ENCODE measurements at regions not wholly inside any gene's neighbourhood (a gene's known extent, or its start where the extent isn't known, plus 50 kb on each side); places are given as distances from the start of the nearest gene placed in this dataset.

DNA sequence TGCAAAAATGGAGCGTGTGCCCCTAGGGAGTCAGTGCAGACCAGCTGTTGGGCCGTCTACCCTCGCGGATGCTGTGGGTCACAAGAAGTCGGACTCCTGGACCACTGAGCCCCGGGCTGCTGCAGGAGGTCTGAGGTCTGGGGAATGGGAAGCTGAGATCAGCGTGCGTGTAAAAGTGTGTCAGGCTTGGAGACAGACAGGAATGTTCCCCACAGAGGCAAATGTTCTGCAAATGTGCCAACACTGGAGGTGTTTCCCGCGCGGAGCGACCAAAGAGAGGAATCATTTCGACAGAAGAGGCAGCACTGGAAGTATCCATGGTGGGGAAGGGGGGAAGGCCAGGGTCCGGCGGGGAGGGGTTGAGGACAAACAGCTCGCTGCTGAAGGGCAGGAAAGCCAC, 643.8 kb upstream of the MGMT start:
- no peak for FAIRE-seq
- BruUV-seq (replicated peaks) = no TSS peak
- Histone ChIP-seq H3K9me1 (replicated peaks; ENCODE audit: control insufficient read depth, extremely low read depth, insufficient read depth, low read length) (no peaks in the 10 kb centered on the region), H3K79me2 (ENCODE audit: control insufficient read depth, insufficient read depth, low read length) (no peaks in the 10 kb centered on the region), H3K4me3 (replicated peaks in 1 of 3; ENCODE audit: insufficient read depth in 1 of 3, low read depth in 1 of 3, low read length in 3 of 3) (no peak overlapping the region), H3K36me3 (ENCODE audit: control insufficient read depth in 2 of 2, extremely low read depth in 1 of 2, insufficient read depth in 2 of 2, low read length in 2 of 2) (no peaks in the 10 kb centered on the region), H3K27me3 (ENCODE audit: control insufficient read depth in 2 of 2, insufficient read depth in 2 of 2, low read length in 2 of 2) (no peaks in the 10 kb centered on the region), H3K9ac (replicated peaks; ENCODE audit: extremely low read depth, insufficient read depth, low read length) (no peak overlapping the region), H4K20me1 (replicated peaks; ENCODE audit: control insufficient read depth, extremely low read depth, insufficient read depth, low read length) (no peaks in the 10 kb centered on the region), H3K9me3 (replicated peaks; ENCODE audit: control insufficient read depth, insufficient read depth, low read length) (no peaks in the 10 kb centered on the region), H2AFZ (ENCODE audit: low read depth, low read length) (no peak overlapping the region), H3K27ac (ENCODE audit: insufficient read depth, low read depth, low read length) (no peak overlapping the region), H3K4me1 (ENCODE audit: control insufficient read depth, extremely low read depth, insufficient read depth, low read length) (no peaks in the 10 kb centered on the region), H3K4me2 (ENCODE audit: insufficient read depth, low read length) (no peak overlapping the region)
- TF ChIP-seq POLR2AphosphoS5 (IDR thresholded peaks at IDR 0.05; ENCODE audit: insufficient read depth, low read depth, low read length) (no peak), MAX (IDR thresholded peaks at IDR 0.05; ENCODE audit: insufficient read depth, insufficient read length) (no peak), FOS (IDR thresholded peaks at IDR 0.05; ENCODE audit: borderline replicate concordance, insufficient read depth, low read length) (no peak), JUN (IDR thresholded peaks at IDR 0.05; ENCODE audit: borderline replicate concordance, insufficient read depth, insufficient read length, low read depth) (no peak), MYC (IDR thresholded peaks at IDR 0.05; ENCODE audit: low read depth, low read length) (no peak), POLR2A (IDR thresholded peaks at IDR 0.05; ENCODE audit: low read depth, low read length) (no peak), CTCF (IDR thresholded peaks at IDR 0.05; ENCODE audit: extremely low read depth in 1 of 2, insufficient read depth in 1 of 2, low read depth in 1 of 2, low read length in 2 of 2) (no peak)
- intact Hi-C loops (cut with micrococcal nuclease) = no loop called here
- ChIA-PET POLR2A (no interaction called here), CTCF (no interaction called here)
- dilution Hi-C loops (cut with MboI; ENCODE audit: extremely low pct_ligation_motif_present, low sequenced_read_pairs) = no loop called here
- DNase-seq (ENCODE audit: low read depth, low spot score) = no peak

DNA sequence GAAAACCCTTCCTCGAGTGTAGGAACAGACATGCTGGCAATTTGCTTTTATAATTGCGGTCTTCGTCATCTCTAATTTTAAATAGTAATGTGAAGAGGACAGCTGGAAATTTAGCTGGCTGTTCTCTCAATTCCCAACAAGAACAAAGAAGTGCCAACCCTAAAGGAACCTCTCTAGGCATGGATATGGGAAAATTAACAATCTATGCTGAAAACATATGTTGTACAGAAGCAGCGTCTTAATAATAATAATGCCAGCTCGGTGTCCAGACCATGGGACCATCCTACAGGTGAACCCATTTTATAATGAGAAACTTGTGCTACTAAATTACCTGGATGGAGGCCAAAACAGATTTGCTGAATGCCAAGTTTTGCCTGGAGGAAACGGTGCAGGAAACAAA, 641.4 kb upstream of the MGMT start:
- FAIRE-seq = no peak
- BruUV-seq (replicated peaks) = no TSS peak
- H3K36me3 ChIP-seq (ENCODE audit: control insufficient read depth in 2 of 2, extremely low read depth in 1 of 2, insufficient read depth in 2 of 2, low read length in 2 of 2) = no peaks in the 10 kb centered on the region
- H3K27me3 ChIP-seq (ENCODE audit: control insufficient read depth in 2 of 2, insufficient read depth in 2 of 2, low read length in 2 of 2) = no peaks in the 10 kb centered on the region
- POLR2A ChIA-PET = no interaction called here
- CTCF ChIA-PET = no interaction called here
- dilution Hi-C loops (cut with MboI; ENCODE audit: extremely low pct_ligation_motif_present, low sequenced_read_pairs) = no loop called here
- no peak overlapping the region for H3K4me3 ChIP-seq (replicated peaks in 1 of 3; ENCODE audit: insufficient read depth in 1 of 3, low read depth in 1 of 3, low read length in 3 of 3)
- intact Hi-C loops (cut with micrococcal nuclease) = no loop called here
- no peak overlapping the region for H3K4me2 ChIP-seq (ENCODE audit: insufficient read depth, low read length)
- no peaks in the 10 kb centered on the region for H3K9me1 ChIP-seq (replicated peaks; ENCODE audit: control insufficient read depth, extremely low read depth, insufficient read depth, low read length)
- no peak overlapping the region for H3K27ac ChIP-seq (ENCODE audit: insufficient read depth, low read depth, low read length)
- no peak overlapping the region for H2AFZ ChIP-seq (ENCODE audit: low read depth, low read length)
- H3K4me1 ChIP-seq (ENCODE audit: control insufficient read depth, extremely low read depth, insufficient read depth, low read length) = no peaks in the 10 kb centered on the region
- TF ChIP-seq POLR2A (IDR thresholded peaks at IDR 0.05; ENCODE audit: low read depth, low read length) = no peak
- no peak for TF ChIP-seq EZH2 (IDR thresholded peaks at IDR 0.05; ENCODE audit: borderline replicate concordance, low read depth, low read length, severe bottlenecking)
- no peak for TF ChIP-seq MAX (IDR thresholded peaks at IDR 0.05; ENCODE audit: insufficient read depth, insufficient read length)
- no peak for TF ChIP-seq POLR2AphosphoS5 (IDR thresholded peaks at IDR 0.05; ENCODE audit: insufficient read depth, low read depth, low read length)
- no peak for TF ChIP-seq GATA2 (IDR thresholded peaks at IDR 0.05; ENCODE audit: insufficient read depth, insufficient read length, low read depth, low read length)
- TF ChIP-seq JUN (IDR thresholded peaks at IDR 0.05; ENCODE audit: borderline replicate concordance, insufficient read depth, insufficient read length, low read depth) = no peak
- no peak for TF ChIP-seq CTCF (IDR thresholded peaks at IDR 0.05; ENCODE audit: extremely low read depth in 1 of 2, insufficient read depth in 1 of 2, low read depth in 1 of 2, low read length in 2 of 2)
- TF ChIP-seq MYC (IDR thresholded peaks at IDR 0.05; ENCODE audit: low read depth, low read length) = no peak
- TF ChIP-seq FOS (IDR thresholded peaks at IDR 0.05; ENCODE audit: borderline replicate concordance, insufficient read depth, low read length) = no peak
- no peak overlapping the region for H3K9ac ChIP-seq (replicated peaks; ENCODE audit: extremely low read depth, insufficient read depth, low read length)
- no peaks in the 10 kb centered on the region for H3K9me3 ChIP-seq (replicated peaks; ENCODE audit: control insufficient read depth, insufficient read depth, low read length)
- no peaks in the 10 kb centered on the region for H3K79me2 ChIP-seq (ENCODE audit: control insufficient read depth, insufficient read depth, low read length)
- H4K20me1 ChIP-seq (replicated peaks; ENCODE audit: control insufficient read depth, extremely low read depth, insufficient read depth, low read length) = no peaks in the 10 kb centered on the region
- DNase-seq (ENCODE audit: low read depth, low spot score) = no peak
